NOMO-1 (cell line): ENCODE measurements at regions not wholly inside any gene's neighbourhood (a gene's known extent, or its start where the extent isn't known, plus 50 kb on each side); places are given as distances from the start of the nearest gene placed in this dataset.

ENCODE experiments used
- DNase-seq, 2 experiments: peaks; one replicate each; lab custom pipeline; 2025; ENCODE audit not compliant: unreplicated experiment in 2 of 2; lab: John Stamatoyannopoulos, UW

GRCh38 chr9:107198718-107199117, 84.4 kb upstream of the RAD23B start:
- DNase-seq: no peak

- no peak for DNase-seq
These were observed 75.0 kb upstream of the RAD23B start for GRCh38 chr9:107208121-107208520.

- no peak for DNase-seq
These were observed 72.3 kb upstream of the RAD23B start for GRCh38 chr9:107210775-107211174.

GRCh38 chr9:107211284-107211923, 71.7 kb upstream of the RAD23B start:
- no peak for DNase-seq

- no peak for DNase-seq
These were observed 70.5 kb upstream of the RAD23B start for GRCh38 chr9:107212613-107213012.

GRCh38 chr9:107213080-107213479, 70.0 kb upstream of the RAD23B start:
- DNase-seq: no peak

- DNase-seq: peak; percentile 78 to 94
These were observed 69.5 kb upstream of the RAD23B start for GRCh38 chr9:107213561-107214028.

GRCh38 chr9:107214381-107214780, 68.7 kb upstream of the RAD23B start:
- DNase-seq: no peak

GRCh38 chr9:107214915-107215314, 68.2 kb upstream of the RAD23B start:
- no peak for DNase-seq

GRCh38 chr9:107215381-107215780, 67.7 kb upstream of the RAD23B start:
- DNase-seq: no peak

GRCh38 chr9:107216329-107216728, 66.8 kb upstream of the RAD23B start:
- DNase-seq: no peak

- peak; percentile 24 to 35 for DNase-seq
These were observed 64.1 kb upstream of the RAD23B start for GRCh38 chr9:107218829-107219485.

- no peak for DNase-seq
These were observed 63.5 kb upstream of the RAD23B start for GRCh38 chr9:107219486-107220077.

- no peak for DNase-seq
These were observed 61.8 kb upstream of the RAD23B start for GRCh38 chr9:107221321-107221720.

- DNase-seq: no peak
These were observed 61.0 kb upstream of the RAD23B start for GRCh38 chr9:107222020-107222522.

- no peak for DNase-seq
These were observed 59.7 kb upstream of the RAD23B start for GRCh38 chr9:107223381-107223780.

- DNase-seq: no peak
These were observed 58.8 kb upstream of the RAD23B start for GRCh38 chr9:107224252-107224651.

GRCh38 chr9:107226421-107226820, 56.7 kb upstream of the RAD23B start:
- DNase-seq: no peak

- DNase-seq: no peak
These were observed 55.3 kb upstream of the RAD23B start for GRCh38 chr9:107227774-107228173.

GRCh38 chr9:107228496-107229039, 54.5 kb upstream of the RAD23B start:
- DNase-seq: no peak

GRCh38 chr9:107229241-107229741, 53.8 kb upstream of the RAD23B start:
- DNase-seq: no peak
